Choroid plexus epithelial cell (primary cell): ENCODE measurements at regions not wholly inside any gene's neighbourhood (a gene's known extent, or its start where the extent isn't known, plus 50 kb on each side); places are given as distances from the start of the nearest gene placed in this dataset.

Source experiments
- DNase-seq: peaks from one replicate; pipeline ENCODE4 v3.0.0-alpha.2; 2010; ENCODE audit warnings: low read depth
- H3K4me3 ChIP-seq: 2 replicates; pipeline ENCODE4 v1.5.1; 2011; ENCODE audit warnings: low read depth, mild to moderate bottlenecking, control low read depth, low read length, moderate library complexity
- CTCF ChIP-seq: conservative IDR thresholded peaks from 2 replicates; pipeline ENCODE4 v1.5.1; 2011; ENCODE audit warnings: low read depth, mild to moderate bottlenecking, control low read depth, inconsistent platforms, low read length, moderate library complexity

GRCh38 chr6:168875811-168876576 is 377.7 kb downstream of the THBS2 start:
- no peak for TF ChIP-seq CTCF
- DNase-seq: no peak
- H3K4me3 ChIP-seq: no peak overlapping the region

- DNase-seq: no peak
- H3K4me3 ChIP-seq: no peak overlapping the region
- no peak for TF ChIP-seq CTCF
Observed at GRCh38 chr6:168874637-168875036, 379.0 kb downstream of the THBS2 start.

GRCh38 chr6:168873278-168874190 is 380.1 kb downstream of the THBS2 start:
- H3K4me3 ChIP-seq: no peak overlapping the region
- TF ChIP-seq CTCF: no peak
- no peak for DNase-seq

GRCh38 chr6:168871642-168872315 is 381.9 kb downstream of the THBS2 start:
- DNase-seq: no peak
- H3K4me3 ChIP-seq: no peak overlapping the region
- TF ChIP-seq CTCF: no peak

GRCh38 chr6:168870982-168871381 is 382.7 kb downstream of the THBS2 start:
- no peak overlapping the region for H3K4me3 ChIP-seq
- no peak for TF ChIP-seq CTCF
- DNase-seq: no peak

- TF ChIP-seq CTCF: no peak
Observed at GRCh38 chr6:168867247-168868102, 386.2 kb downstream of the THBS2 start.

More at GRCh38 chr6:168867247-168868102, 386.2 kb downstream of the THBS2 start:
- no peak overlapping the region for H3K4me3 ChIP-seq
- DNase-seq: no peak
